ENCODE measurements at regions not wholly inside any gene's neighbourhood (a gene's known extent, or its start where the extent isn't known, plus 50 kb on each side); places are given as distances from the start of the nearest gene placed in this dataset.

DNA sequence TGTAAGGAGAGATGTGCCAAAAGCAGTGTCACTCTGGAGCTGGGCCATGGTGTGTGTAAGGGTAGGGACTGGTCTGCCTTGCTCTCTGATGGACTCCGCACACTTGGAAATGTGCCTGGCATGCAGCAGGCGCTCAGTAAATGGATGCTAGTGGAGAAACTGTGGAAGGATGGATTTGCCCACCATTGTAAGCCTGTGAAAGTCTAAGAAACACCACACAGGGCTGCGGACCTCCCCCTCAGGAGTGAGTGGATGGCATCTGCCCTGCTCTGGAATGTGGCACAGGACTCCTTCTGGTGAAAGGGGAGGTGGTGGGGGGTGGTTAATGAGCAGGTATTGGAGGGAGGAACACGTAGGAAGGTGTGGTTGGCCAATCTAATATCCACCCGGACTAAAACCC is 62.2 kb upstream of the ACAN start:
- Histone ChIP-seq H3K4me1 (peaks cover 6% of the 10 kb centered on the region; the same call in 1 of the 2 replicates), H3K27ac (no peak overlapping the region), H3K36me3 (no peaks in the 10 kb centered on the region), H3K27me3 (no peaks in the 10 kb centered on the region), H3K4me2 (no peak overlapping the region), H4K20me1 (no peaks in the 10 kb centered on the region), H3K9ac (no peak overlapping the region), H3K4me3 (no peak overlapping the region), H3K9me3 (no peaks in the 10 kb centered on the region)
- no peak for TF ChIP-seq Cebpa-rat (IDR thresholded peaks at IDR 0.05)

GRCh38 chr15:88741671-88742070 is 61.6 kb upstream of the ACAN start:
- H3K9me3 ChIP-seq, result no peaks in the 10 kb centered on the region
- H3K9ac ChIP-seq, result no peak overlapping the region
- no peak overlapping the region for H3K4me3 ChIP-seq
- no peaks in the 10 kb centered on the region for H3K27me3 ChIP-seq
- no peak overlapping the region for H3K4me2 ChIP-seq
- no peak for TF ChIP-seq Cebpa-rat (IDR thresholded peaks at IDR 0.05)
- peaks cover 6% of the 10 kb centered on the region; the same call in 1 of the 2 replicates for H3K4me1 ChIP-seq
- no peaks in the 10 kb centered on the region for H3K36me3 ChIP-seq
- H3K27ac ChIP-seq, result no peak overlapping the region
- no peaks in the 10 kb centered on the region for H4K20me1 ChIP-seq

- H3K4me3 ChIP-seq, result no peak overlapping the region
- no peak for TF ChIP-seq Cebpa-rat (IDR thresholded peaks at IDR 0.05)
- peaks cover 6% of the 10 kb centered on the region; the same call in 1 of the 2 replicates for H3K4me1 ChIP-seq
- no peaks in the 10 kb centered on the region for H3K9me3 ChIP-seq
- no peaks in the 10 kb centered on the region for H3K36me3 ChIP-seq
- H3K4me2 ChIP-seq, result no peak overlapping the region
- no peak overlapping the region for H3K9ac ChIP-seq
- no peaks in the 10 kb centered on the region for H3K27me3 ChIP-seq
- H4K20me1 ChIP-seq, result no peaks in the 10 kb centered on the region
- no peak overlapping the region for H3K27ac ChIP-seq
Measured at GRCh38 chr15:88742161-88742560, 61.1 kb upstream of the ACAN start.

GRCh38 chr15:88744548-88745020 is 58.7 kb upstream of the ACAN start:
- Histone ChIP-seq H3K27me3 (no peaks in the 10 kb centered on the region), H3K27ac (no peak overlapping the region), H3K9ac (no peak overlapping the region), H3K4me2 (no peak overlapping the region), H4K20me1 (no peaks in the 10 kb centered on the region), H3K4me1 (no peaks in the 10 kb centered on the region), H3K36me3 (no peaks in the 10 kb centered on the region), H3K4me3 (no peak overlapping the region), H3K9me3 (no peaks in the 10 kb centered on the region)
- no peak for TF ChIP-seq Cebpa-rat (IDR thresholded peaks at IDR 0.05)

- H3K9me3 ChIP-seq, result no peaks in the 10 kb centered on the region
- no peak overlapping the region for H3K27ac ChIP-seq
- TF ChIP-seq Cebpa-rat (IDR thresholded peaks at IDR 0.05), result no peak
- no peaks in the 10 kb centered on the region for H3K27me3 ChIP-seq
- H3K4me2 ChIP-seq, result no peak overlapping the region
- no peaks in the 10 kb centered on the region for H3K36me3 ChIP-seq
- no peaks in the 10 kb centered on the region for H4K20me1 ChIP-seq
- H3K4me3 ChIP-seq, result no peak overlapping the region
- H3K9ac ChIP-seq, result no peak overlapping the region
- H3K4me1 ChIP-seq, result no peaks in the 10 kb centered on the region
Measured at GRCh38 chr15:88745065-88745464, 58.2 kb upstream of the ACAN start.

GRCh38 chr15:88745696-88746095 is 57.5 kb upstream of the ACAN start:
- Histone ChIP-seq H3K4me3 (no peak overlapping the region), H3K4me1 (no peaks in the 10 kb centered on the region), H3K9me3 (no peaks in the 10 kb centered on the region), H3K36me3 (no peaks in the 10 kb centered on the region), H4K20me1 (no peaks in the 10 kb centered on the region), H3K9ac (no peak overlapping the region), H3K27me3 (no peaks in the 10 kb centered on the region), H3K4me2 (no peak overlapping the region), H3K27ac (no peak overlapping the region)
- TF ChIP-seq Cebpa-rat (IDR thresholded peaks at IDR 0.05), result no peak

GRCh38 chr15:88746451-88746850 is 56.8 kb upstream of the ACAN start:
- Histone ChIP-seq H3K4me3 (no peak overlapping the region), H3K9ac (no peak overlapping the region), H3K9me3 (no peaks in the 10 kb centered on the region), H4K20me1 (no peaks in the 10 kb centered on the region), H3K4me2 (no peak overlapping the region), H3K27ac (no peak overlapping the region), H3K36me3 (no peaks in the 10 kb centered on the region), H3K27me3 (no peaks in the 10 kb centered on the region), H3K4me1 (no peaks in the 10 kb centered on the region)
- TF ChIP-seq Cebpa-rat (IDR thresholded peaks at IDR 0.05), result no peak

DNA sequence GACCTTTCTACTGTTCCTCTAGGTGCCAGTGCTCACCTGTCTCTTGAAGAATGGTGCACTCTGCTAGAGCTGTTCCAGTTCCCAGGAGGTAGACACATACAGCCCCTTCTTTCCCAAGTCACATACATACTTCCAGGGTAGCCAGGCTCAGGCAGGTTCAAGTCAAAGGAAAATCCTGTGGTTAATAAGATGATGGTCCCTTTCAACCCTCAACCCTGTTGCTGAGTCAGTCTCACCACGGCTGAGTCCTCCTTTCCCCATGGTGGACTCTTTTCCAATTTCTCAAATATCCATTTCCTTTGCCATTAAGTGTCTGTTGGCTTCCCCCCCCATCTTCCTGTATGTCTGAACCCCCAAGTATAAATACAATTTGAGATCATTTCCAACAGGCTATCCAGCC is 56.1 kb upstream of the ACAN start:
- no peaks in the 10 kb centered on the region for H4K20me1 ChIP-seq
- H3K36me3 ChIP-seq, result no peaks in the 10 kb centered on the region
- H3K4me2 ChIP-seq, result no peak overlapping the region
- H3K27ac ChIP-seq, result no peak overlapping the region
- H3K9me3 ChIP-seq, result no peaks in the 10 kb centered on the region
- H3K4me1 ChIP-seq, result no peaks in the 10 kb centered on the region
- no peak overlapping the region for H3K4me3 ChIP-seq
- TF ChIP-seq Cebpa-rat (IDR thresholded peaks at IDR 0.05), result no peak
- no peaks in the 10 kb centered on the region for H3K27me3 ChIP-seq
- H3K9ac ChIP-seq, result no peak overlapping the region

GRCh38 chr15:88747631-88748030 is 55.6 kb upstream of the ACAN start:
- peaks cover 5% of the 10 kb centered on the region for H3K4me1 ChIP-seq
- no peak for TF ChIP-seq Cebpa-rat (IDR thresholded peaks at IDR 0.05)
- H3K9me3 ChIP-seq, result no peaks in the 10 kb centered on the region
- H3K27me3 ChIP-seq, result no peaks in the 10 kb centered on the region
- H3K27ac ChIP-seq, result no peak overlapping the region
- no peak overlapping the region for H3K9ac ChIP-seq
- no peak overlapping the region for H3K4me2 ChIP-seq
- no peaks in the 10 kb centered on the region for H3K36me3 ChIP-seq
- no peaks in the 10 kb centered on the region for H4K20me1 ChIP-seq
- H3K4me3 ChIP-seq, result no peak overlapping the region

GRCh38 chr15:88748081-88748480 is 55.2 kb upstream of the ACAN start:
- H3K27me3 ChIP-seq, result no peaks in the 10 kb centered on the region
- H3K36me3 ChIP-seq, result no peaks in the 10 kb centered on the region
- no peak overlapping the region for H3K4me3 ChIP-seq
- peaks cover 9% of the 10 kb centered on the region for H3K4me1 ChIP-seq
- no peak overlapping the region for H3K4me2 ChIP-seq
- H3K27ac ChIP-seq, result no peak overlapping the region
- H4K20me1 ChIP-seq, result no peaks in the 10 kb centered on the region
- no peak for TF ChIP-seq Cebpa-rat (IDR thresholded peaks at IDR 0.05)
- H3K9me3 ChIP-seq, result no peaks in the 10 kb centered on the region
- no peak overlapping the region for H3K9ac ChIP-seq

GRCh38 chr15:88748651-88749050 is 54.6 kb upstream of the ACAN start:
- no peak for TF ChIP-seq Cebpa-rat (IDR thresholded peaks at IDR 0.05)
- no peak overlapping the region for H3K4me3 ChIP-seq
- H3K4me1 ChIP-seq, result peaks cover 11% of the 10 kb centered on the region
- no peaks in the 10 kb centered on the region for H3K27me3 ChIP-seq
- no peak overlapping the region for H3K9ac ChIP-seq
- no peaks in the 10 kb centered on the region for H4K20me1 ChIP-seq
- no peaks in the 10 kb centered on the region for H3K9me3 ChIP-seq
- no peak overlapping the region for H3K27ac ChIP-seq
- no peaks in the 10 kb centered on the region for H3K36me3 ChIP-seq
- no peak overlapping the region for H3K4me2 ChIP-seq
